Heart left ventricle (tissue), 13 donors: ENCODE measurements at regions not wholly inside any gene's neighbourhood (a gene's known extent, or its start where the extent isn't known, plus 50 kb on each side); places are given as distances from the start of the nearest gene placed in this dataset.

Source experiments
- POLR2A ChIP-seq, 2 donors: fragments of 450-650 bp; IDR thresholded peaks; one replicate each; pipeline ENCODE4 v1.6.1; 2017; ENCODE audit warnings: antibody characterized with exemption in 2 of 2, mild to moderate bottlenecking in 2 of 2, moderate library complexity in 2 of 2
- TF ChIP-seq, protein P1 (sequence below), 12 donors: fragments of 200-600 bp; sonication (generic) in 4 of 12; IDR thresholded peaks; one replicate each; pipeline versions ENCODE4 v1.5.0 to v1.8.0; 2018 to 2022; ENCODE audit warnings: antibody characterized with exemption in 12 of 12, mild to moderate bottlenecking in 5 of 12
- donor health status: ischemic (EF 13 %, LVEDD 7.1; RV severe dilation, severe dysfunction).
- donor health status: DM: no; HTN: yes; CAD: no.
- donor health status: DM: no; HTN: no; CAD: no.
- donor health status: ischemic (EF 25% LVEDD 6.9; RV normal size, moderate dysfunction).
- donor health status: ischemic (EF 25% LVEDD 5.7; RV mildly dilated, moderate dysfunction).
- donor health status: ischemic (EF 35%, LVEDD 5.7; RV mildly dilated, moderate dysfunction).
- donor health status: nonischemic (EF 11% LVEDD 7.7; RV severe dilation, severe dysfunction).
- donor health status: DM: yes; HTN: yes; CAD: no.
- donor health status: PGD.
- donor health status: ischemic (EF 29% LVEDD 5.4; RV normal size, mild dysfunction).
- donor health status: nonischemic (EF 23%, LVEDD 6.1; RV moderate dilation, normal function).

GRCh38 chr7:45509222-45509621 is 64.9 kb upstream of the ADCY1 start:
- TF ChIP-seq, protein P1, sequence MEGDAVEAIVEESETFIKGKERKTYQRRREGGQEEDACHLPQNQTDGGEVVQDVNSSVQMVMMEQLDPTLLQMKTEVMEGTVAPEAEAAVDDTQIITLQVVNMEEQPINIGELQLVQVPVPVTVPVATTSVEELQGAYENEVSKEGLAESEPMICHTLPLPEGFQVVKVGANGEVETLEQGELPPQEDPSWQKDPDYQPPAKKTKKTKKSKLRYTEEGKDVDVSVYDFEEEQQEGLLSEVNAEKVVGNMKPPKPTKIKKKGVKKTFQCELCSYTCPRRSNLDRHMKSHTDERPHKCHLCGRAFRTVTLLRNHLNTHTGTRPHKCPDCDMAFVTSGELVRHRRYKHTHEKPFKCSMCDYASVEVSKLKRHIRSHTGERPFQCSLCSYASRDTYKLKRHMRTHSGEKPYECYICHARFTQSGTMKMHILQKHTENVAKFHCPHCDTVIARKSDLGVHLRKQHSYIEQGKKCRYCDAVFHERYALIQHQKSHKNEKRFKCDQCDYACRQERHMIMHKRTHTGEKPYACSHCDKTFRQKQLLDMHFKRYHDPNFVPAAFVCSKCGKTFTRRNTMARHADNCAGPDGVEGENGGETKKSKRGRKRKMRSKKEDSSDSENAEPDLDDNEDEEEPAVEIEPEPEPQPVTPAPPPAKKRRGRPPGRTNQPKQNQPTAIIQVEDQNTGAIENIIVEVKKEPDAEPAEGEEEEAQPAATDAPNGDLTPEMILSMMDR (IDR thresholded peaks at IDR 0.05) = no peak
- TF ChIP-seq POLR2A (IDR thresholded peaks at IDR 0.05) = no peak
